H1 (cell line): ENCODE measurements at regions not wholly inside any gene's neighbourhood (a gene's known extent, or its start where the extent isn't known, plus 50 kb on each side); places are given as distances from the start of the nearest gene placed in this dataset.

Experiments
- CTCF ChIA-PET: fragments of 300-600 bp; sonication (Branson Sonifier 250); formaldehyde crosslinking; loops from one replicate; lab custom pipeline; 2021; ENCODE audit not compliant: partially characterized antibody; lab: Charles Lee
- POLR2A ChIA-PET: fragments of 300-600 bp; sonication (Branson Sonifier 250); formaldehyde crosslinking; loops from one replicate; lab custom pipeline; 2021; ENCODE audit warnings: inconsistent platforms; ENCODE audit not compliant: partially characterized antibody; lab: Charles Lee
- DNase-seq, 2 experiments: peaks; one replicate each; pipeline versions ENCODE4 v3.0.0 to v3.0.0-alpha.2; 2010 to 2022; ENCODE audit warnings: low spot score in 2 of 2, low read depth in 1 of 2, mixed read lengths in 1 of 2
- FAIRE-seq: peaks from 2 replicates; lab custom pipeline; 2011; peaks lifted over from hg19 to GRCh38; lab: Jason Lieb, UNC
- H2AFZ ChIP-seq: 2 replicates; pipeline ENCODE4 v1.8.1; 2012; ENCODE audit warnings: low read length, inconsistent platforms
- H2AK5ac ChIP-seq: 2 replicates; pipeline ENCODE4 v1.6.1; 2013; ENCODE audit warnings: low read depth, low read length
- H2BK120ac ChIP-seq: replicated peaks from 2 replicates; pipeline ENCODE3; 2013; ENCODE audit warnings: low read depth, low read length, inconsistent platforms
- H2BK12ac ChIP-seq: 2 replicates; pipeline ENCODE4 v1.6.1; 2013; ENCODE audit warnings: low read depth, low read length
- H2BK15ac ChIP-seq: 2 replicates; pipeline ENCODE4 v1.6.1; 2013; ENCODE audit warnings: low read length
- H2BK20ac ChIP-seq: 2 replicates; pipeline ENCODE4 v1.6.1; 2013; ENCODE audit warnings: low read length
- H2BK5ac ChIP-seq: 2 replicates; pipeline ENCODE4 v1.6.1; 2013; ENCODE audit warnings: low read depth, low read length
- H3K14ac ChIP-seq: 2 replicates; pipeline ENCODE4 v1.6.1; 2013; ENCODE audit warnings: inconsistent platforms; ENCODE audit not compliant: insufficient read length
- H3K18ac ChIP-seq: 2 replicates; pipeline ENCODE4 v1.6.1; 2013; ENCODE audit warnings: low read length; ENCODE audit errors: extremely low read depth
- H3K23ac ChIP-seq: 2 replicates; pipeline ENCODE4 v1.6.1; 2013; ENCODE audit warnings: inconsistent platforms; ENCODE audit not compliant: insufficient read length
- H3K23me2 ChIP-seq: 2 replicates; pipeline ENCODE4 v1.6.1; 2013; ENCODE audit warnings: low read depth, low read length
- H3K27ac ChIP-seq: 2 replicates; pipeline ENCODE4 v1.6.1; 2011; ENCODE audit warnings: low read depth, low read length, inconsistent platforms
- H3K27me3 ChIP-seq, 4 experiments: replicated peaks in 1 of 4; 1 replicate in 1 of 4; 2 replicates in 3 of 4; pipeline versions ENCODE4 v1.6.1 to v1.8.1; 2011 to 2013; ENCODE audit warnings: low read length in 3 of 4, mild to moderate bottlenecking in 3 of 4, inconsistent platforms in 2 of 4, mixed read lengths in 2 of 4, moderate library complexity in 1 of 4; ENCODE audit not compliant: control insufficient read depth in 3 of 4, insufficient read depth in 3 of 4; ENCODE audit errors: extremely low read depth in 1 of 4
- H3K36me3 ChIP-seq, 4 experiments: 2 replicates each; pipeline versions ENCODE4 v1.6.1 to v1.8.1; 2011 to 2013; ENCODE audit warnings: mild to moderate bottlenecking in 4 of 4, low read length in 3 of 4, moderate library complexity in 2 of 4, control low read depth in 1 of 4, inconsistent platforms in 1 of 4; ENCODE audit not compliant: insufficient read depth in 4 of 4, control insufficient read depth in 2 of 4
- H3K4ac ChIP-seq: replicated peaks from 2 replicates; pipeline ENCODE3; 2013; ENCODE audit warnings: low read length, low read depth, mixed read lengths, inconsistent platforms; ENCODE audit not compliant: insufficient read length
- H3K4me1 ChIP-seq, 4 experiments: replicated peaks in 1 of 4; 1 replicate in 1 of 4; 2 replicates in 3 of 4; pipeline versions ENCODE4 v1.6.1 to v1.8.1; 2011 to 2013; ENCODE audit warnings: low read length in 3 of 4, inconsistent platforms in 2 of 4, mixed read lengths in 1 of 4; ENCODE audit not compliant: insufficient read depth in 4 of 4, control insufficient read depth in 3 of 4
- H3K4me2 ChIP-seq, 2 experiments: 2 replicates each; pipeline versions ENCODE4 v1.6.1 to v1.8.1; 2011 to 2013; ENCODE audit warnings: low read depth in 2 of 2, low read length in 2 of 2, control low read depth in 1 of 2, inconsistent platforms in 1 of 2, mild to moderate bottlenecking in 1 of 2; ENCODE audit not compliant: insufficient read depth in 1 of 2
- H3K4me3 ChIP-seq, 4 experiments: fragments of 200-600, 300-600 bp in 1 of 4; sonication (generic), shearing (Covaris generic), sonication (Bioruptor Twin) in 1 of 4; 2 replicates each; pipeline versions ENCODE4 v1.5.1 to v1.8.1; 2011 to 2016; ENCODE audit warnings: low read length in 4 of 4, low read depth in 3 of 4, control low read depth in 2 of 4, inconsistent platforms in 2 of 4, mild to moderate bottlenecking in 2 of 4, mixed read lengths in 1 of 4, moderate library complexity in 1 of 4; ENCODE audit not compliant: insufficient read depth in 2 of 4; ENCODE audit errors: extremely low read depth in 1 of 4
- H3K56ac ChIP-seq: replicated peaks from 2 replicates; pipeline ENCODE3; 2013; ENCODE audit warnings: low read depth, mild to moderate bottlenecking, mixed read lengths, low read length, inconsistent platforms; ENCODE audit not compliant: insufficient read length
- H3K79me1 ChIP-seq: 2 replicates; pipeline ENCODE4 v1.6.1; 2013; ENCODE audit warnings: low read depth, low read length, control low read depth
- H3K79me2 ChIP-seq, 2 experiments: 2 replicates each; pipeline versions ENCODE4 v1.6.1 to v1.8.1; 2012 to 2013; ENCODE audit warnings: low read length in 2 of 2, mild to moderate bottlenecking in 2 of 2, inconsistent platforms in 1 of 2; ENCODE audit not compliant: insufficient read depth in 2 of 2, control insufficient read depth in 1 of 2
- H3K9ac ChIP-seq, 4 experiments: replicated peaks in 1 of 4; 1 replicate in 1 of 4; 2 replicates in 3 of 4; pipeline versions ENCODE4 v1.6.1 to v1.8.1; 2011 to 2013; ENCODE audit warnings: low read depth in 3 of 4, low read length in 3 of 4, control low read depth in 2 of 4, mild to moderate bottlenecking in 2 of 4, moderate library complexity in 2 of 4, inconsistent platforms in 1 of 4; ENCODE audit errors: extremely low read depth in 1 of 4
- H3K9me3 ChIP-seq, 2 experiments: 2 replicates each; pipeline versions ENCODE4 v1.6.1 to v1.8.1; 2012 to 2013; ENCODE audit warnings: mild to moderate bottlenecking in 2 of 2, moderate library complexity in 2 of 2, control low read depth in 1 of 2, inconsistent platforms in 1 of 2, low read depth in 1 of 2, low read length in 1 of 2, mixed read lengths in 1 of 2; ENCODE audit not compliant: insufficient read depth in 2 of 2
- H4K20me1 ChIP-seq, 2 experiments: replicated peaks in 1 of 2; 2 replicates each; pipeline versions ENCODE3 to v1.8.1; 2011 to 2013; ENCODE audit warnings: inconsistent platforms in 2 of 2, low read length in 2 of 2, mild to moderate bottlenecking in 1 of 2; ENCODE audit not compliant: insufficient read depth in 2 of 2, control insufficient read depth in 1 of 2
- H4K5ac ChIP-seq: 2 replicates; pipeline ENCODE4 v1.6.1; 2013; ENCODE audit warnings: low read length, low read depth, mixed read lengths, inconsistent platforms; ENCODE audit not compliant: insufficient read length
- H4K8ac ChIP-seq: 2 replicates; pipeline ENCODE4 v1.8.0; 2013; ENCODE audit warnings: mild to moderate bottlenecking, moderate library complexity, low read length, inconsistent platforms; ENCODE audit not compliant: insufficient read depth; ENCODE audit errors: extremely low read depth
- H4K91ac ChIP-seq: replicated peaks from 2 replicates; pipeline ENCODE3; 2013; ENCODE audit warnings: low read length, mixed read lengths, inconsistent platforms; ENCODE audit not compliant: insufficient read length
- ATF3 ChIP-seq: IDR thresholded peaks from 2 replicates; pipeline ENCODE4 v1.6.1; 2011; ENCODE audit warnings: low read depth, mild to moderate bottlenecking, low read length; ENCODE audit not compliant: insufficient read depth
- MAX ChIP-seq: IDR thresholded peaks from 2 replicates; pipeline ENCODE4 v1.6.1; 2012; ENCODE audit warnings: inconsistent platforms
- WGBS, 2 experiments: shearing (Covaris generic) in 1 of 2; methylation state at CpG; one replicate each; pipeline versions ENCODE4 v1.1.6 to v1.1.7; 2013 to 2015; ENCODE audit warnings: low lambda C conversion rate in 2 of 2, mixed read lengths in 2 of 2, inconsistent platforms in 1 of 2, low coverage in 1 of 2, missing lambda C conversion rate in 1 of 2; ENCODE audit not compliant: insufficient replicate concordance in 2 of 2, insufficient coverage in 1 of 2, insufficient read length in 1 of 2; ENCODE audit errors: extremely low coverage in 1 of 2, missing lambda C conversion rate in 1 of 2; 5-methylcytosine and 5-hydroxymethylcytosine counted together

- no peak overlapping the region for H4K91ac ChIP-seq
- TF ChIP-seq ATF3 (no peak), MAX (no peak)
- TF ChIP-seq, all 59 proteins: peak for 0
- Histone ChIP-seq H3K27ac (no peak overlapping the region), H2BK20ac (no peak overlapping the region), H3K9ac (no peak overlapping the region), H2BK12ac (no peak overlapping the region), H3K4me1 (peaks cover 0 to 2% (median 0%) of the 10 kb centered on the region in 4 experiments; a peak in 1 of 7 replicates), H3K4me3 (no peak overlapping the region), H3K36me3 (peaks cover 0 to 4% (median 0%) of the 10 kb centered on the region in 4 experiments; a peak in 1 of 8 replicates), H4K20me1 (no peaks in the 10 kb centered on the region), H3K56ac (no peak overlapping the region), H3K4ac (no peak overlapping the region), H3K14ac (no peak overlapping the region), H3K4me2 (no peak overlapping the region), H3K18ac (no peak overlapping the region), H2BK5ac (no peak overlapping the region), H4K5ac (no peak overlapping the region), H3K23me2 (no peaks in the 10 kb centered on the region), H4K8ac (no peak overlapping the region), H2BK120ac (no peak overlapping the region), H2BK15ac (no peak overlapping the region), H3K23ac (no peak overlapping the region), H2AK5ac (no peak overlapping the region), H3K79me2 (no peaks in the 10 kb centered on the region), H3K27me3 (no peaks in the 10 kb centered on the region), H3K79me1 (no peaks in the 10 kb centered on the region), H2AFZ (no peak overlapping the region), H3K9me3 (peaks cover 4 to 5% of the 10 kb centered on the region in 2 experiments; a peak in 3 of 4 replicates)
- FAIRE-seq (no peak), DNase-seq (no peak)
- ChIA-PET CTCF (no interaction called here), POLR2A (no interaction called here)
- WGBS, 2 experiments = 97% methylated on average over 3 of the region's 3 CpGs; no CpG with 5 or more reads in 1 of the 2 experiments
These were observed 978.9 kb upstream of the NXPH2 start for GRCh38 chr2:139759000-139759505.
